ENCODE measurements at regions not wholly inside any gene's neighbourhood (a gene's known extent, or its start where the extent isn't known, plus 50 kb on each side); places are given as distances from the start of the nearest gene placed in this dataset.
"Not testable (repeated sequence)": the region's sequence is repeated elsewhere in the genome, so short reads cannot be mapped to it uniquely, and the experiment has no call there.

- H3K23me2 ChIP-seq (ENCODE audit: low read depth, low read length); H3K23ac ChIP-seq (ENCODE audit: insufficient read length); H3K9me3 ChIP-seq (ENCODE audit: insufficient read depth in 2 of 2, low read depth in 1 of 2, low read length in 1 of 2); H3K36me3 ChIP-seq (ENCODE audit: control insufficient read depth in 2 of 4, insufficient read depth in 4 of 4, low read length in 3 of 4); H2BK15ac ChIP-seq (ENCODE audit: low read length); H3K79me1 ChIP-seq (ENCODE audit: low read depth, low read length); FAIRE-seq; H2BK5ac ChIP-seq (ENCODE audit: low read depth, low read length); H2BK12ac ChIP-seq (ENCODE audit: low read depth, low read length); H4K8ac ChIP-seq (ENCODE audit: extremely low read depth, insufficient read depth, low read length); H4K5ac ChIP-seq (ENCODE audit: insufficient read length, low read depth, low read length); DNase-seq (ENCODE audit: low read depth in 1 of 2, low spot score in 2 of 2); H3K9ac ChIP-seq (replicated peaks in 1 of 4; ENCODE audit: extremely low read depth in 1 of 4, low read depth in 3 of 4, low read length in 3 of 4); H2BK20ac ChIP-seq (ENCODE audit: low read length); H3K79me2 ChIP-seq (ENCODE audit: control insufficient read depth in 1 of 2, insufficient read depth in 2 of 2, low read length in 2 of 2); H4K20me1 ChIP-seq (replicated peaks in 1 of 2; ENCODE audit: control insufficient read depth in 1 of 2, insufficient read depth in 2 of 2, low read length in 2 of 2); H2AFZ ChIP-seq (ENCODE audit: low read length); H3K27ac ChIP-seq (ENCODE audit: low read depth, low read length); H4K91ac ChIP-seq (replicated peaks; ENCODE audit: insufficient read length, low read length); H3K27me3 ChIP-seq (replicated peaks in 1 of 4; ENCODE audit: control insufficient read depth in 3 of 4, extremely low read depth in 1 of 4, insufficient read depth in 3 of 4, low read length in 3 of 4); H3K4me1 ChIP-seq (replicated peaks in 1 of 4; ENCODE audit: control insufficient read depth in 3 of 4, insufficient read depth in 4 of 4, low read length in 3 of 4); H2AK5ac ChIP-seq (ENCODE audit: low read depth, low read length); H3K14ac ChIP-seq (ENCODE audit: insufficient read length); H3K4me3 ChIP-seq (ENCODE audit: extremely low read depth in 1 of 4, insufficient read depth in 2 of 4, low read depth in 3 of 4, low read length in 4 of 4); H3K4me2 ChIP-seq (ENCODE audit: insufficient read depth in 1 of 2, low read depth in 2 of 2, low read length in 2 of 2); H3K4ac ChIP-seq (replicated peaks; ENCODE audit: insufficient read length, low read depth, low read length); H3K18ac ChIP-seq (ENCODE audit: extremely low read depth, low read length); CTCF ChIA-PET (ENCODE audit: partially characterized antibody); H2BK120ac ChIP-seq (replicated peaks; ENCODE audit: low read depth, low read length); H3K56ac ChIP-seq (replicated peaks; ENCODE audit: insufficient read length, low read depth, low read length); POLR2A ChIA-PET (ENCODE audit: partially characterized antibody): not testable (repeated sequence)
- WGBS, 2 experiments (ENCODE audit: extremely low coverage in 1 of 2, insufficient coverage in 1 of 2, insufficient read length in 1 of 2, insufficient replicate concordance in 2 of 2, low coverage in 1 of 2, low lambda C conversion rate in 2 of 2, missing lambda C conversion rate in 1 of 2): 62% methylated on average over 5 of the region's 5 CpGs; no CpG with 5 or more reads in 1 of the 2 experiments
Observed at GRCh38 chr6:57898850-57899249, 581.4 kb downstream of the PRIM2 start.

GRCh38 chr6:57900687-57901399 lies 583.4 kb downstream of the PRIM2 start:
- H3K27me3 ChIP-seq (replicated peaks in 1 of 4; ENCODE audit: control insufficient read depth in 3 of 4, extremely low read depth in 1 of 4, insufficient read depth in 3 of 4, low read length in 3 of 4); H3K23me2 ChIP-seq (ENCODE audit: low read depth, low read length); H3K23ac ChIP-seq (ENCODE audit: insufficient read length); H2BK120ac ChIP-seq (replicated peaks; ENCODE audit: low read depth, low read length); POLR2A ChIA-PET (ENCODE audit: partially characterized antibody); H3K79me2 ChIP-seq (ENCODE audit: control insufficient read depth in 1 of 2, insufficient read depth in 2 of 2, low read length in 2 of 2); H3K4me3 ChIP-seq (ENCODE audit: extremely low read depth in 1 of 4, insufficient read depth in 2 of 4, low read depth in 3 of 4, low read length in 4 of 4); H2BK15ac ChIP-seq (ENCODE audit: low read length); H3K4me2 ChIP-seq (ENCODE audit: insufficient read depth in 1 of 2, low read depth in 2 of 2, low read length in 2 of 2); H3K9ac ChIP-seq (replicated peaks in 1 of 4; ENCODE audit: extremely low read depth in 1 of 4, low read depth in 3 of 4, low read length in 3 of 4); H4K20me1 ChIP-seq (replicated peaks in 1 of 2; ENCODE audit: control insufficient read depth in 1 of 2, insufficient read depth in 2 of 2, low read length in 2 of 2); H3K18ac ChIP-seq (ENCODE audit: extremely low read depth, low read length); H3K4me1 ChIP-seq (replicated peaks in 1 of 4; ENCODE audit: control insufficient read depth in 3 of 4, insufficient read depth in 4 of 4, low read length in 3 of 4); H2BK12ac ChIP-seq (ENCODE audit: low read depth, low read length); H3K36me3 ChIP-seq (ENCODE audit: control insufficient read depth in 2 of 4, insufficient read depth in 4 of 4, low read length in 3 of 4); H3K79me1 ChIP-seq (ENCODE audit: low read depth, low read length); H3K56ac ChIP-seq (replicated peaks; ENCODE audit: insufficient read length, low read depth, low read length); CTCF ChIA-PET (ENCODE audit: partially characterized antibody); DNase-seq (ENCODE audit: low read depth in 1 of 2, low spot score in 2 of 2); H3K9me3 ChIP-seq (ENCODE audit: insufficient read depth in 2 of 2, low read depth in 1 of 2, low read length in 1 of 2); H4K91ac ChIP-seq (replicated peaks; ENCODE audit: insufficient read length, low read length); H3K4ac ChIP-seq (replicated peaks; ENCODE audit: insufficient read length, low read depth, low read length); H2BK5ac ChIP-seq (ENCODE audit: low read depth, low read length); H3K27ac ChIP-seq (ENCODE audit: low read depth, low read length); H4K5ac ChIP-seq (ENCODE audit: insufficient read length, low read depth, low read length); H4K8ac ChIP-seq (ENCODE audit: extremely low read depth, insufficient read depth, low read length); H2BK20ac ChIP-seq (ENCODE audit: low read length); H2AFZ ChIP-seq (ENCODE audit: low read length); H3K14ac ChIP-seq (ENCODE audit: insufficient read length); FAIRE-seq; H2AK5ac ChIP-seq (ENCODE audit: low read depth, low read length): not testable (repeated sequence)
- WGBS, 2 experiments (ENCODE audit: extremely low coverage in 1 of 2, insufficient coverage in 1 of 2, insufficient read length in 1 of 2, insufficient replicate concordance in 2 of 2, low coverage in 1 of 2, low lambda C conversion rate in 2 of 2, missing lambda C conversion rate in 1 of 2): 81% methylated on average over 3 of the region's 5 CpGs; no CpG with 5 or more reads in 1 of the 2 experiments
